ENCODE measurements at regions not wholly inside any gene's neighbourhood (a gene's known extent, or its start where the extent isn't known, plus 50 kb on each side); places are given as distances from the start of the nearest gene placed in this dataset.

- no peak overlapping the region for H3K4me2 ChIP-seq (ENCODE audit: control insufficient read depth, insufficient read depth)
- H4K20me1 ChIP-seq (ENCODE audit: control insufficient read depth, insufficient read depth) = no peaks in the 10 kb centered on the region
- BruUV-seq (replicated peaks) = no TSS peak
- H3K9me3 ChIP-seq (replicated peaks; ENCODE audit: control insufficient read depth, insufficient read depth, low read length) = no peaks in the 10 kb centered on the region
- H3K79me2 ChIP-seq (ENCODE audit: control insufficient read depth, insufficient read depth, low read length) = no peaks in the 10 kb centered on the region
- no peaks in the 10 kb centered on the region for H3K4me1 ChIP-seq (ENCODE audit: control insufficient read depth, insufficient read depth, low read length)
- SMC1A ChIA-PET (ENCODE audit: uncharacterized antibody, unreplicated experiment) = no interaction called here
- in situ Hi-C loops (cut with MboI) (no loop called here), intact Hi-C loops (cut with micrococcal nuclease; ENCODE audit: unreplicated experiment) (no loop called here)
- RAD21 ChIA-PET (ENCODE audit: unreplicated experiment) = no interaction called here
- H3K36me3 ChIP-seq (ENCODE audit: control insufficient read depth in 2 of 2, insufficient read depth in 2 of 2, low read length in 1 of 2) = no peaks in the 10 kb centered on the region
- WGBS (ENCODE audit: insufficient coverage, insufficient replicate concordance, low lambda C conversion rate, missing lambda C conversion rate) = 9% methylated on average over 3 of the region's 3 CpGs
- H3K27ac ChIP-seq (ENCODE audit: control insufficient read depth, insufficient read depth) = no peak overlapping the region
- no peak overlapping the region for H2AFZ ChIP-seq (ENCODE audit: control insufficient read depth, low read depth, low read length)
- FAIRE-seq (no peak), DNase-seq (ENCODE audit: low read depth, low spot score) (no peak), ATAC-seq (no peak)
- H3K4me3 ChIP-seq = no peak overlapping the region
- CTCF ChIA-PET = no interaction called here
- H3K27me3 ChIP-seq (replicated peaks in 1 of 2; ENCODE audit: control insufficient read depth in 2 of 2, insufficient read depth in 2 of 2, low read length in 1 of 2) = no peaks in the 10 kb centered on the region
- POLR2A ChIA-PET = no interaction called here
- H3K9ac ChIP-seq (ENCODE audit: control insufficient read depth, insufficient read depth, low read length) = no peak overlapping the region
- TF ChIP-seq WRNIP1 (IDR thresholded peaks at IDR 0.05; ENCODE audit: borderline replicate concordance, low read depth, low read length) (no peak), NRF1 (conservative IDR thresholded peaks at IDR 0.05; ENCODE audit: low read depth, low read length) (no peak), DPF2 (IDR thresholded peaks at IDR 0.05) (no peak), SMARCA5 (IDR thresholded peaks at IDR 0.05) (no peak), POLR2AphosphoS5 (IDR thresholded peaks at IDR 0.05; ENCODE audit: low read length) (no peak), E2F4 (IDR thresholded peaks at IDR 0.05; ENCODE audit: low read depth, low read length) (no peak), EGR1 (IDR thresholded peaks at IDR 0.05; ENCODE audit: borderline replicate concordance in 1 of 2, low read depth in 2 of 2, low read length in 2 of 2) (no peak), EED (IDR thresholded peaks at IDR 0.05; ENCODE audit: low read depth) (no peak), CREB1 (IDR thresholded peaks at IDR 0.05; ENCODE audit: low read depth) (no peak), LARP7 (IDR thresholded peaks at IDR 0.05) (no peak), CTCF (IDR thresholded peaks at IDR 0.05 in 2 of 3, conservative IDR thresholded peaks at IDR 0.05 in 1 of 3; ENCODE audit: control insufficient read depth in 2 of 3, extremely low read depth in 1 of 3, insufficient read depth in 1 of 3, low read depth in 3 of 3, low read length in 3 of 3) (no peak), KAT2A (conservative IDR thresholded peaks at IDR 0.05; ENCODE audit: control insufficient read depth, low read depth, low read length) (no peak), RAD21 (IDR thresholded peaks at IDR 0.05; ENCODE audit: insufficient read depth, low read depth, low read length) (no peak), ZNF384 (IDR thresholded peaks at IDR 0.05; ENCODE audit: borderline replicate concordance, low read depth, low read length) (no peak), SP1 (IDR thresholded peaks at IDR 0.05; ENCODE audit: low read depth, low read length) (no peak), CHD4 (IDR thresholded peaks at IDR 0.05) (no peak), POLR2AphosphoS2 (IDR thresholded peaks at IDR 0.05; ENCODE audit: low read depth, low read length) (no peak), HDAC6 (IDR thresholded peaks at IDR 0.05; ENCODE audit: unreplicated experiment) (no peak), SRF (IDR thresholded peaks at IDR 0.05; ENCODE audit: low read depth in 2 of 2, low read length in 2 of 2) (no peak)
These were observed 92.7 kb downstream of the MFAP3L start for GRCh38 chr4:169933531-169933930.

All from GM12878 (cell line).